ENCODE measurements at regions not wholly inside any gene's neighbourhood (a gene's known extent, or its start where the extent isn't known, plus 50 kb on each side); places are given as distances from the start of the nearest gene placed in this dataset.
"Not testable (repeated sequence)": the region's sequence is repeated elsewhere in the genome, so short reads cannot be mapped to it uniquely, and the experiment has no call there.

- peak; percentile 36 for DNase-seq
Measured at GRCh38 chrX:46366381-46367207, 178.6 kb downstream of the ZNF674 start.

- DNase-seq: no peak
Measured at GRCh38 chrX:46354481-46354880, 190.7 kb downstream of the ZNF674 start.

- DNase-seq: no peak
Measured at GRCh38 chrX:46341767-46342322, 203.4 kb downstream of the ZNF674 start.

GRCh38 chrX:46340696-46341095 lies 204.5 kb downstream of the ZNF674 start:
- DNase-seq: no peak

GRCh38 chrX:46333550-46333949 lies 211.7 kb downstream of the ZNF674 start:
- DNase-seq: no peak

- no peak for DNase-seq
Measured at GRCh38 chrX:46330981-46331380, 214.2 kb downstream of the ZNF674 start.

- no peak for DNase-seq
Measured at GRCh38 chrX:46330513-46330912, 214.7 kb downstream of the ZNF674 start.

GRCh38 chrX:46328133-46328532 lies 217.1 kb downstream of the ZNF674 start:
- no peak for DNase-seq

- DNase-seq: no peak
Measured at GRCh38 chrX:46327566-46328115, 217.6 kb downstream of the ZNF674 start.

- no peak for DNase-seq
Measured at GRCh38 chrX:46326161-46326560, 219.1 kb downstream of the ZNF674 start.

GRCh38 chrX:46325312-46325877 lies 219.8 kb downstream of the ZNF674 start:
- DNase-seq: no peak

- no peak for DNase-seq
Measured at GRCh38 chrX:46324166-46324565, 221.1 kb downstream of the ZNF674 start.

GRCh38 chrX:46322929-46323328 lies 222.3 kb downstream of the ZNF674 start:
- not testable (repeated sequence) for DNase-seq

- peak; percentile 84 for DNase-seq
Measured at GRCh38 chrX:46321676-46322075, 223.5 kb downstream of the ZNF674 start.

- no peak for DNase-seq
Measured at GRCh38 chrX:46319750-46320149, 225.5 kb downstream of the ZNF674 start.

GRCh38 chrX:46318551-46318950 lies 226.7 kb downstream of the ZNF674 start:
- no peak for DNase-seq

GRCh38 chrX:46317163-46317562 lies 228.1 kb downstream of the ZNF674 start:
- no peak for DNase-seq

- no peak for DNase-seq
Measured at GRCh38 chrX:46311581-46312120, 233.6 kb downstream of the ZNF674 start.

GRCh38 chrX:46310815-46311497 lies 234.3 kb downstream of the ZNF674 start:
- no peak for DNase-seq

- DNase-seq: no peak
Measured at GRCh38 chrX:46308110-46308509, 237.1 kb downstream of the ZNF674 start.

- DNase-seq: no peak
Measured at GRCh38 chrX:46306103-46306502, 239.1 kb downstream of the ZNF674 start.

- DNase-seq: no peak
Measured at GRCh38 chrX:46305431-46305830, 239.8 kb downstream of the ZNF674 start.

- no peak for DNase-seq
Measured at GRCh38 chrX:46301903-46302302, 243.3 kb downstream of the ZNF674 start.
